GM12878 (cell line): ENCODE measurements at regions not wholly inside any gene's neighbourhood (a gene's known extent, or its start where the extent isn't known, plus 50 kb on each side); places are given as distances from the start of the nearest gene placed in this dataset.
A peak's percentile ranks its signal among the peaks of the same experiment; 100 is the strongest.
"Not testable (repeated sequence)": the region's sequence is repeated elsewhere in the genome, so short reads cannot be mapped to it uniquely, and the experiment has no call there.

Experiments used
- ATAC-seq: fragments of 200-7000 bp; cut with Tn5 transposase; 3 replicates; pipeline ENCODE4 v1.9.1; 2020; ENCODE audit warnings: mild to moderate bottlenecking, moderate library complexity
- BruUV-seq: library from RNA; stranded (reverse); fragments of 400-500 nt; replicated peaks from 2 replicates; lab custom pipeline; 2021; lab: Mats Ljungman, UMichigan
- CTCF ChIA-PET: fragments of 300-600 bp; sonication (Branson Sonifier 250); formaldehyde crosslinking; extraction: SDS; loops from one replicate; lab custom pipeline; 2021; ENCODE audit warnings: inconsistent platforms; lab: Yijun Ruan, JAX
- POLR2A ChIA-PET: fragments of 350-600 bp; formaldehyde crosslinking; extraction: SDS; loops from one replicate; lab custom pipeline; 2021; ENCODE audit warnings: inconsistent platforms; lab: Charles Lee
- RAD21 ChIA-PET: fragments of 300-600 bp; sonication (Branson Sonifier 250); formaldehyde crosslinking; loops from one replicate; lab custom pipeline; 2023; ENCODE audit warnings: antibody characterized with exemption; ENCODE audit not compliant: unreplicated experiment; lab: Charles Lee
- SMC1A ChIA-PET: fragments of 300-600 bp; sonication (Branson Sonifier 250); formaldehyde crosslinking; loops from one replicate; lab custom pipeline; 2023; ENCODE audit not compliant: unreplicated experiment, uncharacterized antibody; lab: Charles Lee
- DNase-seq: peaks from one replicate; pipeline ENCODE4 v3.0.0-alpha.2; 2011; ENCODE audit warnings: low read depth, low spot score
- FAIRE-seq: peaks from 3 replicates; lab custom pipeline; 2011; peaks lifted over from hg19 to GRCh38; lab: Jason Lieb, UNC
- H2AFZ ChIP-seq: 2 replicates; pipeline ENCODE4 v1.6.0; 2011; ENCODE audit warnings: low read depth, low read length, control low read depth; ENCODE audit not compliant: control insufficient read depth
- H3K27ac ChIP-seq: 2 replicates; pipeline ENCODE4 v1.5.1; 2011; ENCODE audit warnings: control low read depth; ENCODE audit not compliant: control insufficient read depth, insufficient read depth
- H3K27me3 ChIP-seq, 2 experiments: replicated peaks in 1 of 2; 2 replicates each; pipeline versions ENCODE4 v1.6.0 to v1.6.1; 2011; ENCODE audit warnings: low read length in 1 of 2; ENCODE audit not compliant: control insufficient read depth in 2 of 2, insufficient read depth in 2 of 2
- H3K36me3 ChIP-seq, 2 experiments: 2 replicates each; pipeline ENCODE4 v1.5.1; 2011; ENCODE audit warnings: low read length in 1 of 2; ENCODE audit not compliant: control insufficient read depth in 2 of 2, insufficient read depth in 2 of 2
- H3K4me1 ChIP-seq: 2 replicates; pipeline ENCODE4 v1.6.1; 2011; ENCODE audit warnings: mild to moderate bottlenecking, low read length, moderate library complexity, mixed read lengths; ENCODE audit not compliant: control insufficient read depth, insufficient read depth
- H3K4me2 ChIP-seq: 2 replicates; pipeline ENCODE4 v1.6.0; 2011; ENCODE audit warnings: control low read depth; ENCODE audit not compliant: control insufficient read depth, insufficient read depth
- H3K4me3 ChIP-seq: fragments of 200-600 bp; sonication (generic); 2 replicates; pipeline ENCODE4 v1.5.1; 2016
- H3K79me2 ChIP-seq: 2 replicates; pipeline ENCODE4 v1.6.0; 2011; ENCODE audit warnings: low read length; ENCODE audit not compliant: control insufficient read depth, insufficient read depth
- H3K9ac ChIP-seq: 2 replicates; pipeline ENCODE4 v1.8.0; 2011; ENCODE audit warnings: low read length, control low read depth, mixed read lengths; ENCODE audit not compliant: control insufficient read depth, insufficient read depth
- H3K9me3 ChIP-seq: replicated peaks from 3 replicates; pipeline ENCODE4 v1.5.1; 2011; ENCODE audit warnings: mild to moderate bottlenecking, low read length; ENCODE audit not compliant: control insufficient read depth, insufficient read depth
- H4K20me1 ChIP-seq: 2 replicates; pipeline ENCODE4 v1.6.0; 2011; ENCODE audit not compliant: control insufficient read depth, insufficient read depth
- CREM ChIP-seq: IDR thresholded peaks from 2 replicates; pipeline ENCODE4 v1.6.1; 2014; ENCODE audit warnings: antibody characterized with exemption, low read depth
- DPF2 ChIP-seq: fragments of 450-650 bp; IDR thresholded peaks from 2 replicates; pipeline ENCODE4 v1.6.1; 2017; ENCODE audit warnings: mild to moderate bottlenecking
- EZH2 ChIP-seq: IDR thresholded peaks from 2 replicates; pipeline ENCODE4 v1.6.1; 2012; ENCODE audit warnings: low read depth, mild to moderate bottlenecking, control low read depth, inconsistent platforms, low read length, borderline replicate concordance; ENCODE audit not compliant: control insufficient read depth
- HDAC2 ChIP-seq: fragments of 200-600 bp; sonication (generic); IDR thresholded peaks from 2 replicates; pipeline ENCODE4 v1.6.1; 2017
- IRF4 ChIP-seq: IDR thresholded peaks from 2 replicates; pipeline ENCODE4 v1.6.1; 2011; ENCODE audit warnings: low read depth, low read length
- KDM1A ChIP-seq: fragments of 200-600 bp; sonication (generic); IDR thresholded peaks from 2 replicates; pipeline ENCODE4 v1.6.1; 2016; ENCODE audit warnings: borderline replicate concordance
- MEF2A ChIP-seq: IDR thresholded peaks from 2 replicates; pipeline ENCODE4 v1.6.1; 2011; ENCODE audit warnings: low read depth, mild to moderate bottlenecking, low read length, moderate library complexity; ENCODE audit not compliant: insufficient read depth
- NR2C2 ChIP-seq: IDR thresholded peaks from 2 replicates; pipeline ENCODE4 v1.6.1; 2011; ENCODE audit warnings: borderline replicate concordance, low read depth; ENCODE audit not compliant: control insufficient read depth, insufficient read length
- RAD51 ChIP-seq: fragments of 450-650 bp; IDR thresholded peaks from 2 replicates; pipeline ENCODE4 v1.6.1; 2016; ENCODE audit warnings: moderate library complexity, mild to moderate bottlenecking, inconsistent platforms
- RELA ChIP-seq: fragments of 450-650 bp; IDR thresholded peaks from 2 replicates; pipeline ENCODE4 v1.8.0; 2014; ENCODE audit warnings: borderline replicate concordance; ENCODE audit not compliant: partially characterized antibody
- SUPT20H ChIP-seq: IDR thresholded peaks from 2 replicates; pipeline ENCODE4 v1.6.1; 2011; ENCODE audit warnings: low read depth, mild to moderate bottlenecking, low read length, moderate library complexity, borderline replicate concordance; ENCODE audit not compliant: control insufficient read depth
- ZNF622 ChIP-seq: fragments of 450-650 bp; IDR thresholded peaks from 2 replicates; pipeline ENCODE4 v1.6.1; 2017; ENCODE audit warnings: mild to moderate bottlenecking, inconsistent platforms
- WGBS: methylation state at CpG from one replicate; pipeline ENCODE4 v1.1.6; 2016; ENCODE audit warnings: low lambda C conversion rate; ENCODE audit not compliant: insufficient replicate concordance, insufficient coverage; ENCODE audit errors: missing lambda C conversion rate; 5-methylcytosine and 5-hydroxymethylcytosine counted together
- in situ Hi-C: fragments of 300-500 bp; cut with MboI; formaldehyde crosslinking; loops from 9 replicates; pipeline ENCODE4 v1.14.3; 2018; ENCODE audit warnings: mixed read lengths
- intact Hi-C: fragments of 100-400 bp; cut with micrococcal nuclease; formaldehyde crosslinking; loops from one replicate; pipeline ENCODE4 v1.14.2; 2022; ENCODE audit not compliant: unreplicated experiment
- TF ChIP-seq, protein P1 (sequence below): IDR thresholded peaks from 2 replicates; pipeline ENCODE4 v1.6.1; 2011; ENCODE audit warnings: mild to moderate bottlenecking, low read depth, low read length, moderate library complexity; ENCODE audit not compliant: insufficient replicate concordance

DNA sequence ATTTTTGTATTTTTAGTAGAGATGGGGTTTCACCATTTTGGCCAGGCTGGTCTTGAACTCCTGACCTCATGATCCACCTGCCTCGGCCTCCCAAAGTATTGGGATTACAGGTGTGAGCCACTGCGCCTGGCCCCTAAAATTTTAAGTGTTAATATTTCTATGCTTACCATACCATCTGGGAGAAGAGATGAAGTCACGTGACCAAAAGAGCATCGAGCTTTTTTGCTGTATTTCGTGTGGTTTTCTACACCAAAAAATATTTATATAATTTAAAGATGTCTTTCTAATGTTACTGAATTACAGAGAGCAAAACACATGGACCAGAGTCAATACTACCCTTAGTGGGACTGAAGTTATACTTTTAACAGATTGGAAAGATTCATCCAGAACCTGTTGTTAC, 400.9 kb downstream of the SOCS6 start:
- 8% methylated on average over 5 of the region's 5 CpGs for WGBS
- CTCF ChIA-PET: not testable (repeated sequence)
- TF ChIP-seq RAD51: peak; percentile 60; the same call in 1 of the 2 replicates
- TF ChIP-seq, all 136 proteins: peak for 1; not testable (repeated sequence) for 135
- H3K79me2 ChIP-seq, H3K36me3 ChIP-seq, H3K4me1 ChIP-seq, BruUV-seq, RAD21 ChIA-PET, H2AFZ ChIP-seq, FAIRE-seq, POLR2A ChIA-PET, H3K4me3 ChIP-seq, H3K9me3 ChIP-seq, H3K9ac ChIP-seq, intact Hi-C loops, H3K27ac ChIP-seq, DNase-seq, ATAC-seq, H4K20me1 ChIP-seq, SMC1A ChIA-PET, H3K27me3 ChIP-seq, H3K4me2 ChIP-seq: not testable (repeated sequence)
- in situ Hi-C loops: loop anchor here (10.0 kb wide), 1 partner anchor 55 kb away; no protein-coding TSS in a partner anchor

DNA sequence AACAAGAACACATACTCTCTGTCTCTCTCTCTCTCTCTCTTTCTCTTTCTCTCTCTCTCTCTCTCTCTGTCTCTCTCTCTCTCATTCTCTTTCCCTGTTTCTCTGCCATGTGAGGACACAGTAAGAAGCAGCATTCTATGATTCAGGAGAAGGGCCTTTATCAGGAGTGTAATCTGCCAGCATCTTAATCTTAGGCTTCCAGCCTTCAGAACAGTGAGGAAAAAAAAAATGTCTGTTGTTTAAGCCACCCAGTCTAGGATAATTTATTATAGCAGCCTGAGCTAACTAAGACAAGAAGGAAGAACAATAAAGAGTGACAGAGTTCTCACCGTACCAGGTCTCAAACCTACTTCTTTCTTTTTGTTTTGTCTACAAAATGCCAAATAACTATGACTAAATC, 399.4 kb downstream of the SOCS6 start:
- Histone ChIP-seq H3K4me3 (no peak overlapping the region), H2AFZ (no peak overlapping the region), H3K9me3 (no peaks in the 10 kb centered on the region), H3K4me2 (no peak overlapping the region), H3K27ac (no peak overlapping the region), H3K36me3 (no peaks in the 10 kb centered on the region), H3K79me2 (no peaks in the 10 kb centered on the region), H3K4me1 (no peaks in the 10 kb centered on the region), H3K9ac (no peak overlapping the region), H4K20me1 (no peaks in the 10 kb centered on the region), H3K27me3 (no peaks in the 10 kb centered on the region)
- ChIA-PET RAD21 (no interaction called here), CTCF (no interaction called here), POLR2A (no interaction called here), SMC1A (no interaction called here)
- WGBS: 38% methylated on average over 1 of the region's 1 CpG
- no peak for FAIRE-seq
- no TSS peak for BruUV-seq
- in situ Hi-C loops (no loop called here), intact Hi-C loops (no loop called here)
- DNase-seq: no peak
- TF ChIP-seq, protein P1, sequence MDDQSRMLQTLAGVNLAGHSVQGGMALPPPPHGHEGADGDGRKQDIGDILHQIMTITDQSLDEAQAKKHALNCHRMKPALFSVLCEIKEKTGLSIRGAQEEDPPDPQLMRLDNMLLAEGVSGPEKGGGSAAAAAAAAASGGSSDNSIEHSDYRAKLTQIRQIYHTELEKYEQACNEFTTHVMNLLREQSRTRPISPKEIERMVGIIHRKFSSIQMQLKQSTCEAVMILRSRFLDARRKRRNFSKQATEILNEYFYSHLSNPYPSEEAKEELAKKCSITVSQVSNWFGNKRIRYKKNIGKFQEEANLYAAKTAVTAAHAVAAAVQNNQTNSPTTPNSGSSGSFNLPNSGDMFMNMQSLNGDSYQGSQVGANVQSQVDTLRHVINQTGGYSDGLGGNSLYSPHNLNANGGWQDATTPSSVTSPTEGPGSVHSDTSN: no peak
- TF ChIP-seq EZH2 (no peak), HDAC2 (no peak), CREM (no peak), MEF2A (no peak), RELA (no peak), SUPT20H (no peak), ZNF622 (no peak), NR2C2 (no peak), DPF2 (no peak), KDM1A (no peak), IRF4 (no peak)
- no peak for ATAC-seq
